K562 (cell line): ENCODE measurements at regions not wholly inside any gene's neighbourhood (a gene's known extent, or its start where the extent isn't known, plus 50 kb on each side); places are given as distances from the start of the nearest gene placed in this dataset.

Source experiments
- ATAC-seq: fragments of 200-7000 bp; cut with Tn5 transposase; 3 replicates; pipeline ENCODE4 v1.9.1; 2020; ENCODE audit warnings: moderate library complexity
- BruUV-seq: library from RNA; stranded (reverse); fragments of 400-500 nt; replicated peaks from 2 replicates; lab custom pipeline; 2021; lab: Mats Ljungman, UMichigan
- CTCF ChIA-PET: fragments of 300-600 bp; formaldehyde crosslinking; extraction: SDS; loops from one replicate; lab custom pipeline; 2021; ENCODE audit warnings: low intra/inter-chr PET ratio; lab: Yijun Ruan, JAX
- POLR2A ChIA-PET: fragments of 300-600, 350-650 bp; sonication (Branson Sonifier 250); formaldehyde crosslinking; extraction: SDS; loops from one replicate; lab custom pipeline; 2021; ENCODE audit warnings: antibody characterized with exemption, inconsistent platforms; lab: Yijun Ruan, JAX
- DNase-seq, 4 experiments: peaks; one replicate each; pipeline versions ENCODE4 v3.0.0 to v3.0.0-alpha.2; 2011 to 2018; ENCODE audit warnings: low spot score in 3 of 4, mixed read lengths in 3 of 4; ENCODE audit errors: extremely low read depth in 1 of 4
- FAIRE-seq: peaks from 2 replicates; lab custom pipeline; 2011; peaks lifted over from hg19 to GRCh38; lab: Jason Lieb, UNC
- H2AFZ ChIP-seq: 2 replicates; pipeline ENCODE4 v1.6.0; 2011; ENCODE audit warnings: low read depth, low read length, control low read depth, inconsistent platforms
- H3K27ac ChIP-seq: fragments of 200-600 bp; 3 replicates; pipeline ENCODE4 v1.8.0; 2011; ENCODE audit warnings: low read depth, mild to moderate bottlenecking, control low read depth, inconsistent platforms, low read length, moderate library complexity, mixed read lengths; ENCODE audit errors: extremely low read depth
- H3K27me3 ChIP-seq, 2 experiments: fragments of 300-600 bp in 1 of 2; 2 replicates in 1 of 2; 3 replicates in 1 of 2; pipeline versions ENCODE4 v1.6.0 to v1.8.0; 2011; ENCODE audit warnings: inconsistent platforms in 2 of 2, low read length in 2 of 2, mild to moderate bottlenecking in 1 of 2, mixed read lengths in 1 of 2, moderate library complexity in 1 of 2; ENCODE audit not compliant: control insufficient read depth in 2 of 2, insufficient read depth in 2 of 2
- H3K36me3 ChIP-seq: fragments of 300-600 bp; 3 replicates; pipeline ENCODE4 v1.8.0; 2011; ENCODE audit warnings: mild to moderate bottlenecking, low read length, inconsistent platforms; ENCODE audit not compliant: control insufficient read depth, insufficient read depth
- H3K4me1 ChIP-seq, 2 experiments: fragments of 200-600 bp in 1 of 2; replicated peaks in 1 of 2; 2 replicates in 1 of 2; 3 replicates in 1 of 2; pipeline versions ENCODE4 v1.5.1 to v1.8.0; 2011; ENCODE audit warnings: inconsistent platforms in 2 of 2, low read length in 2 of 2, mild to moderate bottlenecking in 1 of 2, mixed read lengths in 1 of 2, moderate library complexity in 1 of 2; ENCODE audit not compliant: control insufficient read depth in 2 of 2, insufficient read depth in 2 of 2
- H3K4me2 ChIP-seq: 2 replicates; pipeline ENCODE4 v1.6.1; 2011; ENCODE audit warnings: low read length, control low read depth, inconsistent platforms, mixed read lengths; ENCODE audit not compliant: insufficient read depth
- H3K4me3 ChIP-seq: fragments of 200-600 bp; sonication (generic), shearing (Covaris generic); 2 replicates; pipeline ENCODE4 v1.5.1; 2016; ENCODE audit warnings: control low read depth, inconsistent platforms
- H3K79me2 ChIP-seq: fragments of 200-600 bp; 3 replicates; pipeline ENCODE4 v1.8.0; 2011; ENCODE audit warnings: low read length, inconsistent platforms; ENCODE audit not compliant: control insufficient read depth, insufficient read depth
- H3K9ac ChIP-seq, 2 experiments: 2 replicates each; pipeline versions ENCODE4 v1.6.0 to v1.6.1; 2011; ENCODE audit warnings: low read depth in 2 of 2, low read length in 2 of 2, control low read depth in 1 of 2, inconsistent platforms in 1 of 2, mild to moderate bottlenecking in 1 of 2, mixed read lengths in 1 of 2; ENCODE audit not compliant: insufficient read depth in 1 of 2
- H3K9me1 ChIP-seq: one replicate; pipeline ENCODE4 v1.6.0; 2011; ENCODE audit warnings: inconsistent platforms, mild to moderate bottlenecking, low read length, moderate library complexity; ENCODE audit not compliant: control insufficient read depth, insufficient read depth
- H3K9me3 ChIP-seq: replicated peaks from 2 replicates; pipeline ENCODE4 v1.5.1; 2011; ENCODE audit warnings: low read depth, low read length, inconsistent platforms; ENCODE audit not compliant: control insufficient read depth, insufficient read depth
- H4K20me1 ChIP-seq: replicated peaks from 2 replicates; pipeline ENCODE4 v1.6.1; 2011; ENCODE audit warnings: low read length, inconsistent platforms, mixed read lengths; ENCODE audit not compliant: control insufficient read depth, insufficient read depth
- CHD4 ChIP-seq: fragments of 200-600 bp; sonication (generic); IDR thresholded peaks from 3 replicates; pipeline ENCODE4 v1.6.1; 2012; ENCODE audit warnings: low read depth, mild to moderate bottlenecking, mixed read lengths, low read length, inconsistent platforms; ENCODE audit not compliant: insufficient read depth, insufficient replicate concordance, poor library complexity, severe bottlenecking
- RREB1 ChIP-seq: fragments of 250-450 bp; sonication (Bioruptor Pico); IDR thresholded peaks from 2 replicates; pipeline ENCODE4 v1.4.0; 2020
- WGBS: fragments of 100-300 bp; shearing (Covaris generic); methylation state at CpG from one replicate; pipeline ENCODE4 v1.1.6; 2016; ENCODE audit warnings: low coverage, mixed read lengths; ENCODE audit not compliant: insufficient coverage; ENCODE audit errors: missing lambda C conversion rate; 5-methylcytosine and 5-hydroxymethylcytosine counted together
- in situ Hi-C: fragments of 300-500 bp; cut with MboI; formaldehyde crosslinking; loops from 4 replicates; pipeline ENCODE4 v1.15.0; 2018; ENCODE audit warnings: inconsistent platforms, mixed read lengths
- intact Hi-C: fragments of 100-400 bp; cut with micrococcal nuclease; formaldehyde crosslinking; loops from 2 replicates; pipeline ENCODE4 v1.14.2; 2022

GRCh38 chr2:57181315-57182038 is 865.1 kb upstream of the VRK2 start:
- intact Hi-C loops, result no loop called here
- Histone ChIP-seq H3K9ac (no peak overlapping the region), H2AFZ (no peak overlapping the region), H3K9me1 (no peaks in the 10 kb centered on the region), H3K4me3 (no peak overlapping the region), H3K36me3 (no peaks in the 10 kb centered on the region), H3K9me3 (no peaks in the 10 kb centered on the region), H3K79me2 (no peaks in the 10 kb centered on the region), H3K27me3 (no peaks in the 10 kb centered on the region), H3K4me1 (no peaks in the 10 kb centered on the region), H3K27ac (no peak overlapping the region), H3K4me2 (no peak overlapping the region), H4K20me1 (no peaks in the 10 kb centered on the region)
- TF ChIP-seq RREB1 (CRISPR knock-in tag), result no peak
- TF ChIP-seq CHD4, result no peak
- DNase-seq (no peak), ATAC-seq (no peak), FAIRE-seq (no peak)
- no TSS peak for BruUV-seq
- in situ Hi-C loops, result no loop called here
- CTCF ChIA-PET, result no interaction called here
- POLR2A ChIA-PET, result no interaction called here
- WGBS, result 0% methylated on average over 1 of the region's 1 CpG
